ENCODE measurements at regions not wholly inside any gene's neighbourhood (a gene's known extent, or its start where the extent isn't known, plus 50 kb on each side); places are given as distances from the start of the nearest gene placed in this dataset.

DNA sequence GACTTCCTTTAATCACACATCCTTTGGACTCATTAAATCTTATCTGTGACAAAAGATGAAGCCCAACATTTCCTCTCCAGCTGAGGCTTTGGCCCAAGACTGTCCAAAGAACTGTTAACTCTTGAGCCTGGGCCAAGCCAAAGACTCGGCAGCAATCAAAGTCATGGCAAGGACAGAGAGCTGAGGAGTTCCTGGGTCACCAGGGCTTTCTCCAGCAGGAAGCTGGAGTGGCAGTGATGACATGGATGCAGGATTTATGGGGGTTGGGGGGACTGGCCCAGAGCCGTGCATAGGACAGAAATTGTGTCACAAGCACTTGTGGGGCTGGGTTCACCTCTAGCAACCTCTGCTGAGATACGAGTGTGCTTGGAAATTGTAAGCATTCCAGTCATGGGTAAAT lies 440.3 kb downstream of the PLK2 start:
- TF ChIP-seq, protein P1, sequence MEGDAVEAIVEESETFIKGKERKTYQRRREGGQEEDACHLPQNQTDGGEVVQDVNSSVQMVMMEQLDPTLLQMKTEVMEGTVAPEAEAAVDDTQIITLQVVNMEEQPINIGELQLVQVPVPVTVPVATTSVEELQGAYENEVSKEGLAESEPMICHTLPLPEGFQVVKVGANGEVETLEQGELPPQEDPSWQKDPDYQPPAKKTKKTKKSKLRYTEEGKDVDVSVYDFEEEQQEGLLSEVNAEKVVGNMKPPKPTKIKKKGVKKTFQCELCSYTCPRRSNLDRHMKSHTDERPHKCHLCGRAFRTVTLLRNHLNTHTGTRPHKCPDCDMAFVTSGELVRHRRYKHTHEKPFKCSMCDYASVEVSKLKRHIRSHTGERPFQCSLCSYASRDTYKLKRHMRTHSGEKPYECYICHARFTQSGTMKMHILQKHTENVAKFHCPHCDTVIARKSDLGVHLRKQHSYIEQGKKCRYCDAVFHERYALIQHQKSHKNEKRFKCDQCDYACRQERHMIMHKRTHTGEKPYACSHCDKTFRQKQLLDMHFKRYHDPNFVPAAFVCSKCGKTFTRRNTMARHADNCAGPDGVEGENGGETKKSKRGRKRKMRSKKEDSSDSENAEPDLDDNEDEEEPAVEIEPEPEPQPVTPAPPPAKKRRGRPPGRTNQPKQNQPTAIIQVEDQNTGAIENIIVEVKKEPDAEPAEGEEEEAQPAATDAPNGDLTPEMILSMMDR (conservative IDR thresholded peaks at IDR 0.05 in 1 of 2, IDR thresholded peaks at IDR 0.05 in 1 of 2; ENCODE audit: extremely low read depth in 1 of 2, insufficient read depth in 1 of 2, low read depth in 1 of 2, low read length in 2 of 2): no peak
- no peak for TF ChIP-seq EZH2 (IDR thresholded peaks at IDR 0.05; ENCODE audit: borderline replicate concordance, low read length)
